OCI-LY1 (cell line): ENCODE measurements at regions not wholly inside any gene's neighbourhood (a gene's known extent, or its start where the extent isn't known, plus 50 kb on each side); places are given as distances from the start of the nearest gene placed in this dataset.

ENCODE experiments used
- H2AFZ ChIP-seq: fragments of 200-600 bp; sonication (generic), shearing (Covaris generic); 2 replicates; pipeline ENCODE4 v1.6.0; 2014; ENCODE audit warnings: antibody characterized with exemption, mild to moderate bottlenecking, low read length
- H3F3A ChIP-seq: fragments of 200-600 bp; sonication (generic), shearing (Covaris generic); 2 replicates; pipeline ENCODE4 v1.6.0; 2014; ENCODE audit warnings: mild to moderate bottlenecking, antibody characterized with exemption, low read length, moderate library complexity; ENCODE audit not compliant: insufficient read depth
- H3K27ac ChIP-seq: fragments of 200-600 bp; sonication (generic); 2 replicates; pipeline ENCODE4 v1.5.1; 2014; ENCODE audit warnings: low read length, mixed run types, mild to moderate bottlenecking, low read depth; ENCODE audit not compliant: poor library complexity, severe bottlenecking
- H3K27me3 ChIP-seq: fragments of 200-600 bp; sonication (generic); 2 replicates; pipeline ENCODE4 v1.6.0; 2014; ENCODE audit warnings: antibody characterized with exemption, mild to moderate bottlenecking, low read length, moderate library complexity; ENCODE audit not compliant: insufficient read depth
- H3K36me3 ChIP-seq: fragments of 200-600 bp; sonication (generic); 2 replicates; pipeline ENCODE4 v1.6.1; 2014; ENCODE audit warnings: mild to moderate bottlenecking, antibody characterized with exemption, low read length, moderate library complexity, mixed read lengths; ENCODE audit not compliant: insufficient read depth
- H3K4me1 ChIP-seq: fragments of 200-600 bp; sonication (generic); 2 replicates; pipeline ENCODE4 v1.5.1; 2014; ENCODE audit warnings: mild to moderate bottlenecking, low read length, moderate library complexity; ENCODE audit not compliant: insufficient read depth, severe bottlenecking
- H3K4me2 ChIP-seq: fragments of 200-600 bp; sonication (generic), shearing (Covaris generic); 2 replicates; pipeline ENCODE4 v1.6.1; 2014; ENCODE audit warnings: low read length
- H3K4me3 ChIP-seq: fragments of 200-600 bp; sonication (generic); 2 replicates; pipeline ENCODE4 v1.5.1; 2014; ENCODE audit warnings: low read length, low read depth, mild to moderate bottlenecking, mixed read lengths; ENCODE audit not compliant: poor library complexity, severe bottlenecking
- H3K79me2 ChIP-seq: fragments of 200-600 bp; shearing (Covaris generic); 2 replicates; pipeline ENCODE4 v1.6.1; 2016; ENCODE audit warnings: mixed run types, low read length, mixed read lengths; ENCODE audit not compliant: insufficient read depth
- H3K9ac ChIP-seq: fragments of 200-600 bp; sonication (generic), shearing (Covaris generic); 2 replicates; pipeline ENCODE4 v1.6.1; 2014; ENCODE audit warnings: mild to moderate bottlenecking, low read length, mixed read lengths
- H3K9me2 ChIP-seq: fragments of 200-600 bp; sonication (generic), shearing (Covaris generic); 2 replicates; pipeline ENCODE4 v1.6.1; 2014; ENCODE audit warnings: low read depth, mild to moderate bottlenecking, low read length, mixed read lengths
- H3K9me3 ChIP-seq: fragments of 200-600 bp; shearing (Covaris generic); 2 replicates; pipeline ENCODE4 v1.6.1; 2014; ENCODE audit warnings: low read length, mixed read lengths
- H4K20me1 ChIP-seq: fragments of 200-600 bp; sonication (generic), shearing (Covaris generic); 2 replicates; pipeline ENCODE4 v1.6.0; 2016; ENCODE audit warnings: mild to moderate bottlenecking, low read length; ENCODE audit not compliant: insufficient read depth
- EZH2 ChIP-seq: fragments of 200-600 bp; sonication (generic), shearing (Covaris generic); IDR thresholded peaks from 2 replicates; pipeline ENCODE4 v1.8.0; 2017; ENCODE audit warnings: borderline replicate concordance, mixed run types, mild to moderate bottlenecking, antibody characterized with exemption, low read length, moderate library complexity, mixed read lengths
- TF ChIP-seq, protein P1 (sequence below): fragments of 200-600 bp; sonication (generic), shearing (Covaris generic); IDR thresholded peaks from 2 replicates; pipeline ENCODE4 v1.5.1; 2017; ENCODE audit warnings: mild to moderate bottlenecking, antibody characterized with exemption, low read length, moderate library complexity, mixed read lengths

DNA sequence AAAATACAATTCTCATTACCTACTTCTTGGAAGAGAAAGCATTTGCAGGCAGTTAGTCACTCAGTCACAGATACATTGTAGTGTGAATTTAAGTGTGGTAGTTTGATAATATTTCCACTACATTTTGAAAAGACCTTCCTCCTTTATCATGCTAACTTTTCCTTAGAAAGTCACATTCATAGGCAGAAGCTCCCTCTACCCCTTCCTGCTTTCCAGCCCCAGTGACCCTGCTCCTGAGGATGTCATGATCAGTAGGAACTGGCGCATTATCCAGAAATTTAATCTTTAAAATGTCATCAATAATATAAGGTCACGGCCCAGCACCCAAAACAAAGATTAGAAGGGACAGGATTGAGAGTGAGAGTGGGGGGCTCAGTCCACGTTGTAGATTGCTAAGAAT is 707.4 kb upstream of the STXBP6 start:
- Histone ChIP-seq H3K4me1 (no peaks in the 10 kb centered on the region), H3K27ac (no peak overlapping the region), H3K79me2 (no peaks in the 10 kb centered on the region), H2AFZ (no peak overlapping the region), H4K20me1 (no peaks in the 10 kb centered on the region), H3K27me3 (no peaks in the 10 kb centered on the region), H3K9me2 (no peaks in the 10 kb centered on the region), H3K9me3 (no peaks in the 10 kb centered on the region), H3K9ac (no peak overlapping the region), H3K4me2 (no peak overlapping the region), H3F3A (no peaks in the 10 kb centered on the region), H3K36me3 (no peaks in the 10 kb centered on the region), H3K4me3 (no peak overlapping the region)
- TF ChIP-seq, protein P1, sequence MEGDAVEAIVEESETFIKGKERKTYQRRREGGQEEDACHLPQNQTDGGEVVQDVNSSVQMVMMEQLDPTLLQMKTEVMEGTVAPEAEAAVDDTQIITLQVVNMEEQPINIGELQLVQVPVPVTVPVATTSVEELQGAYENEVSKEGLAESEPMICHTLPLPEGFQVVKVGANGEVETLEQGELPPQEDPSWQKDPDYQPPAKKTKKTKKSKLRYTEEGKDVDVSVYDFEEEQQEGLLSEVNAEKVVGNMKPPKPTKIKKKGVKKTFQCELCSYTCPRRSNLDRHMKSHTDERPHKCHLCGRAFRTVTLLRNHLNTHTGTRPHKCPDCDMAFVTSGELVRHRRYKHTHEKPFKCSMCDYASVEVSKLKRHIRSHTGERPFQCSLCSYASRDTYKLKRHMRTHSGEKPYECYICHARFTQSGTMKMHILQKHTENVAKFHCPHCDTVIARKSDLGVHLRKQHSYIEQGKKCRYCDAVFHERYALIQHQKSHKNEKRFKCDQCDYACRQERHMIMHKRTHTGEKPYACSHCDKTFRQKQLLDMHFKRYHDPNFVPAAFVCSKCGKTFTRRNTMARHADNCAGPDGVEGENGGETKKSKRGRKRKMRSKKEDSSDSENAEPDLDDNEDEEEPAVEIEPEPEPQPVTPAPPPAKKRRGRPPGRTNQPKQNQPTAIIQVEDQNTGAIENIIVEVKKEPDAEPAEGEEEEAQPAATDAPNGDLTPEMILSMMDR, result no peak
- no peak for TF ChIP-seq EZH2

DNA sequence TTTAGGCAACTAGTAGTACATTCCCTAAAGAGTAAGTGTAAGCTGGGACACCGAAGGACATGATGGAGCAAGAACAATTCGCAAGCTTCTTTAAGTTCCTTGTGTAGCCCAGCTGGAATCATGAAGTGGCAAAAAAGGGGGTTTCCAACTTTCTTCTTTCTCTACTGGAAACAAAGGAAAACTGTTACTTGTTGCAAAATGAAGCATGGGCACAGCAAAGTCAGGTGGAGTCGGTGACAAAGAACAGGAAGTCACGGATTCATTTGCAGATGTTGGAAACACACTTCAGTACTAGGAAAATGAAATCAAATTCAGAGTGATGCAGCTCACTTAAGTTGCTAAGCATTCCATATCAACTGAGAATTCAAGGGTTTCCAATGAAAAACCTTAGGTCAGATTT is 706.9 kb upstream of the STXBP6 start:
- no peaks in the 10 kb centered on the region for H3K27me3 ChIP-seq
- H3K4me1 ChIP-seq, result no peaks in the 10 kb centered on the region
- H3K36me3 ChIP-seq, result no peaks in the 10 kb centered on the region
- H3K27ac ChIP-seq, result no peak overlapping the region
- H3K4me3 ChIP-seq, result no peak overlapping the region
- no peaks in the 10 kb centered on the region for H3K79me2 ChIP-seq
- H3K9me3 ChIP-seq, result no peaks in the 10 kb centered on the region
- no peak overlapping the region for H3K4me2 ChIP-seq
- TF ChIP-seq, protein P1, result no peak
- TF ChIP-seq EZH2, result no peak
- H3F3A ChIP-seq, result no peaks in the 10 kb centered on the region
- no peaks in the 10 kb centered on the region for H4K20me1 ChIP-seq
- H3K9me2 ChIP-seq, result no peaks in the 10 kb centered on the region
- H3K9ac ChIP-seq, result no peak overlapping the region
- no peak overlapping the region for H2AFZ ChIP-seq

DNA sequence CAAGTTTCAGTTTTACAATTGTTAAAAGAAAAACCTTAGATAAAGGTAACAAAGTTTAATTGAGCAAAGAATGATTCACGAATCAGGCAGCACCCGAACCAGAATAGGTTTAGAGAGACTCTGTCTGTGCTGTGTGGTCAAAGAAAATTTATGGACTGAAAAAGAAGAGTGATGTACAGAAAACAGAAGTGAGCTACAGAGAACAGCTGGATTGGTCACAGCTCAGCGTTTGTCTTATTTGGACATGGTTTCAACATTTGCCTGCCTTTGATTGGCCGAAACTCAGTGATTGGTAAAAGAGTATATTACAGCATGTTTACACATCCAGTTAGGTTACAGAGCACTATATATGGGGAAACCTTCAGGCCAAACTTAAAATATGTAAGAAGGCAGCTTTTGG is 703.2 kb upstream of the STXBP6 start:
- no peaks in the 10 kb centered on the region for H3K79me2 ChIP-seq
- no peak overlapping the region for H2AFZ ChIP-seq
- H3K9me3 ChIP-seq, result no peaks in the 10 kb centered on the region
- H3K27me3 ChIP-seq, result no peaks in the 10 kb centered on the region
- no peaks in the 10 kb centered on the region for H4K20me1 ChIP-seq
- no peak overlapping the region for H3K9ac ChIP-seq
- H3K27ac ChIP-seq, result no peak overlapping the region
- no peak overlapping the region for H3K4me3 ChIP-seq
- H3K9me2 ChIP-seq, result no peaks in the 10 kb centered on the region
- TF ChIP-seq EZH2, result no peak
- TF ChIP-seq, protein P1, result no peak
- no peaks in the 10 kb centered on the region for H3K36me3 ChIP-seq
- H3K4me1 ChIP-seq, result no peaks in the 10 kb centered on the region
- H3F3A ChIP-seq, result no peaks in the 10 kb centered on the region
- H3K4me2 ChIP-seq, result no peak overlapping the region
